Gastroesophageal sphincter (tissue), 4 donors: ENCODE measurements at regions not wholly inside any gene's neighbourhood (a gene's known extent, or its start where the extent isn't known, plus 50 kb on each side); places are given as distances from the start of the nearest gene placed in this dataset.

Experiments used
- ATAC-seq: fragments of 150-250 bp; one replicate; pipeline ENCODE4 v1.9.1; 2016; ENCODE audit warnings: mild to moderate bottlenecking, moderate library complexity
- H3K27ac ChIP-seq, 4 donors: fragments of 200-600 bp; sonication (generic) in 3 of 4; 1 replicate in 3 of 4; 2 replicates in 1 of 4; pipeline ENCODE4 v1.5.1; 2016 to 2019
- H3K27me3 ChIP-seq: fragments of 200-600 bp; sonication (generic); one replicate; pipeline ENCODE4 v1.5.1; 2019
- H3K36me3 ChIP-seq, 2 donors: fragments of 200-600 bp; sonication (generic); one replicate each; pipeline ENCODE4 v1.5.1; 2019; ENCODE audit warnings: control low read depth in 1 of 2
- H3K4me1 ChIP-seq, 3 donors: fragments of 200-600 bp; sonication (generic); 1 replicate in 2 of 3; 2 replicates in 1 of 3; pipeline ENCODE4 v1.5.1; 2016 to 2019; ENCODE audit warnings: control low read depth in 2 of 3
- H3K4me3 ChIP-seq, 2 donors: fragments of 200-600 bp; sonication (generic); one replicate each; pipeline ENCODE4 v1.5.1; 2019; ENCODE audit warnings: mild to moderate bottlenecking in 1 of 2, moderate library complexity in 1 of 2
- H3K9me3 ChIP-seq, 3 donors: fragments of 200-600 bp; sonication (generic); one replicate each; pipeline ENCODE4 v1.5.1; 2017 to 2019; ENCODE audit warnings: control low read depth in 2 of 3
- EP300 ChIP-seq: sonication (generic); formaldehyde crosslinking; IDR thresholded peaks from one replicate; pipeline ENCODE4 v1.6.1; 2017; ENCODE audit warnings: antibody characterized with exemption, mild to moderate bottlenecking
- POLR2A ChIP-seq, 2 donors: fragments of 450-650 bp; IDR thresholded peaks; one replicate each; pipeline ENCODE4 v1.6.1; 2017; ENCODE audit warnings: antibody characterized with exemption in 2 of 2, mild to moderate bottlenecking in 2 of 2, moderate library complexity in 1 of 2
- POLR2AphosphoS5 ChIP-seq: sonication (generic); formaldehyde crosslinking; IDR thresholded peaks from one replicate; pipeline ENCODE4 v1.6.1; 2017; ENCODE audit warnings: antibody characterized with exemption
- WGBS, 2 donors: methylation state at CpG; one replicate each; pipeline ENCODE4 v1.1.5; 2018; ENCODE audit warnings: low coverage in 1 of 2; 5-methylcytosine and 5-hydroxymethylcytosine counted together
- TF ChIP-seq, protein P1 (sequence below), 4 experiments: fragments of 200-600 bp in 2 of 4; fragments of 450-650 bp in 2 of 4; sonication (generic) in 1 of 4; IDR thresholded peaks; one replicate each; pipeline ENCODE4 v1.5.1; 2017 to 2019; ENCODE audit warnings: antibody characterized with exemption in 4 of 4, mild to moderate bottlenecking in 2 of 4, moderate library complexity in 2 of 4

DNA sequence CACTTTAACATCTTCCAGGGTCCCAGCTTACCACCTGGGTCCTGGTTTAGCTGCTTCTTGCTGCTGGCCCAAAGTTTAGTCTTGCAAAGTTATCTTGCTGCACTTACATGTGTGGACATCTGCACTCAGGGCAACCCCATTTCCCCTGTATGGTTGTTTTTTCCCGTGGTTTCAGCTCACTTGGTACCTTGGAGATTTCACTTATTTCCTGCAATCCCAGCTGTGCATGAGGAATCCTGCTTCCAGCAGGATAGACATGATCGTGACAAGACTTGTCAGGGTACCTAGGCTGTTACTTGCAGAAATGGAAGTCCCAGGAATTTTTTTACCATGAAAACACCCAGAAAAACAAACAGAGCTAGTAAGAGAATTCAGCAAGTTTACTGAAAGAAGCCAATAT is 95.9 kb upstream of the LEP start:
- no peaks in the 10 kb centered on the region for H3K36me3 ChIP-seq
- H3K4me1 ChIP-seq: no peaks in the 10 kb centered on the region
- ATAC-seq: no peak
- peaks cover 0 to 21% (median 0%) of the 10 kb centered on the region in 3 donors for H3K9me3 ChIP-seq
- 43 to 58% methylated on average over 2 of the region's 2 CpGs for whole genome bisulfite sequencing, 2 donors
- peaks cover 68% of the 10 kb centered on the region for H3K27me3 ChIP-seq
- TF ChIP-seq POLR2A (IDR thresholded peaks at IDR 0.05) (no peak), EP300 (no peak), POLR2AphosphoS5 (no peak)
- TF ChIP-seq, protein P1, sequence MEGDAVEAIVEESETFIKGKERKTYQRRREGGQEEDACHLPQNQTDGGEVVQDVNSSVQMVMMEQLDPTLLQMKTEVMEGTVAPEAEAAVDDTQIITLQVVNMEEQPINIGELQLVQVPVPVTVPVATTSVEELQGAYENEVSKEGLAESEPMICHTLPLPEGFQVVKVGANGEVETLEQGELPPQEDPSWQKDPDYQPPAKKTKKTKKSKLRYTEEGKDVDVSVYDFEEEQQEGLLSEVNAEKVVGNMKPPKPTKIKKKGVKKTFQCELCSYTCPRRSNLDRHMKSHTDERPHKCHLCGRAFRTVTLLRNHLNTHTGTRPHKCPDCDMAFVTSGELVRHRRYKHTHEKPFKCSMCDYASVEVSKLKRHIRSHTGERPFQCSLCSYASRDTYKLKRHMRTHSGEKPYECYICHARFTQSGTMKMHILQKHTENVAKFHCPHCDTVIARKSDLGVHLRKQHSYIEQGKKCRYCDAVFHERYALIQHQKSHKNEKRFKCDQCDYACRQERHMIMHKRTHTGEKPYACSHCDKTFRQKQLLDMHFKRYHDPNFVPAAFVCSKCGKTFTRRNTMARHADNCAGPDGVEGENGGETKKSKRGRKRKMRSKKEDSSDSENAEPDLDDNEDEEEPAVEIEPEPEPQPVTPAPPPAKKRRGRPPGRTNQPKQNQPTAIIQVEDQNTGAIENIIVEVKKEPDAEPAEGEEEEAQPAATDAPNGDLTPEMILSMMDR (IDR thresholded peaks at IDR 0.05): no peak
- H3K4me3 ChIP-seq: no peak overlapping the region
- no peak overlapping the region for H3K27ac ChIP-seq

DNA sequence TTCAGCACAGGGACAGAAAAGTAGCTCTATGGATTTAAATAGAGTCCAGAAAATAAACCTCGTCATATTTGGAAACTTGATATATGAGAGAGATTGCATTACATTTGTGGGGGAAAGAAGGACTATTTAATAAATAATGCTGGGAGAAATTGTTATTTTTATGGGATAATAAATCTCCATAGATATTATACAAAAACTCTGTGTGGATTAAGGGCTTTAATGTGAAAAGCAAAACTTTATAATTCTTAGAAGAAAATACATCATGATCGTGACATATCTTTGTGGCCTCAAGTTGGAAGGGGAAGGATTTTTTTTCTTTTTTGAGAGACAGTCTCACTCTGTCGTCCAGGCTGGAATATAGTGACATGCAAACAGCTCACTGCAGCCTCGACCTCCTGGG is 95.0 kb upstream of the LEP start:
- WGBS, 2 donors: 36 to 47% methylated on average over 3 to 4 of the region's 4 CpGs
- Histone ChIP-seq H3K27me3 (peaks cover 72% of the 10 kb centered on the region), H3K36me3 (no peaks in the 10 kb centered on the region), H3K9me3 (peaks cover 0 to 16% (median 0%) of the 10 kb centered on the region in 3 donors), H3K4me1 (no peaks in the 10 kb centered on the region), H3K4me3 (no peak overlapping the region), H3K27ac (no peak overlapping the region)
- ATAC-seq: no peak
- TF ChIP-seq, protein P1 (IDR thresholded peaks at IDR 0.05): no peak
- TF ChIP-seq EP300 (no peak), POLR2AphosphoS5 (no peak), POLR2A (IDR thresholded peaks at IDR 0.05) (no peak)

DNA sequence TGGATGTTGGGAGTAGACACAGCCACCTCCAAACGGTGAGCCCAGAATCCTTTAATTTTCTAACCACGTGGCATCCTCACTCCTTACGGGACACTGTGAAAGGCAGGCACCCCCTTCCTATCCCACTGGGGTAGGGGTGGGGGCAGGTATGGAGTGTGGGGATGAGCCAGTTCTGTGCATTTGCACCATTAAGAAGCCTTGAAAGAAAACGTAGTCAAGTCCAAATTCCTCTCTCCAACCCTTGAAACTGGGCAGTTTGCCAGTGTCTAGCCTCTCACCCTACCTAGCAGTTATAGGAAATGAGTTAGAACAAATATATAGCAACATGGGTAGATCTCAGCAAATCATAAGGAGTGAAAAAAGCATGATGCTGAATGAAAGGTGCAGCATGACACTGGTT is 92.4 kb upstream of the LEP start:
- H3K9me3 ChIP-seq: peaks cover 0 to 6% (median 0%) of the 10 kb centered on the region in 3 donors
- H3K27me3 ChIP-seq: peaks cover 61% of the 10 kb centered on the region
- WGBS, 2 donors: 0 to 11% methylated on average over 1 of the region's 4 CpGs
- no peak overlapping the region for H3K27ac ChIP-seq
- no peaks in the 10 kb centered on the region for H3K4me1 ChIP-seq
- ATAC-seq: no peak
- H3K4me3 ChIP-seq: no peak overlapping the region
- TF ChIP-seq, protein P1 (IDR thresholded peaks at IDR 0.05): no peak
- TF ChIP-seq EP300 (no peak), POLR2A (IDR thresholded peaks at IDR 0.05) (no peak), POLR2AphosphoS5 (no peak)
- no peaks in the 10 kb centered on the region for H3K36me3 ChIP-seq

DNA sequence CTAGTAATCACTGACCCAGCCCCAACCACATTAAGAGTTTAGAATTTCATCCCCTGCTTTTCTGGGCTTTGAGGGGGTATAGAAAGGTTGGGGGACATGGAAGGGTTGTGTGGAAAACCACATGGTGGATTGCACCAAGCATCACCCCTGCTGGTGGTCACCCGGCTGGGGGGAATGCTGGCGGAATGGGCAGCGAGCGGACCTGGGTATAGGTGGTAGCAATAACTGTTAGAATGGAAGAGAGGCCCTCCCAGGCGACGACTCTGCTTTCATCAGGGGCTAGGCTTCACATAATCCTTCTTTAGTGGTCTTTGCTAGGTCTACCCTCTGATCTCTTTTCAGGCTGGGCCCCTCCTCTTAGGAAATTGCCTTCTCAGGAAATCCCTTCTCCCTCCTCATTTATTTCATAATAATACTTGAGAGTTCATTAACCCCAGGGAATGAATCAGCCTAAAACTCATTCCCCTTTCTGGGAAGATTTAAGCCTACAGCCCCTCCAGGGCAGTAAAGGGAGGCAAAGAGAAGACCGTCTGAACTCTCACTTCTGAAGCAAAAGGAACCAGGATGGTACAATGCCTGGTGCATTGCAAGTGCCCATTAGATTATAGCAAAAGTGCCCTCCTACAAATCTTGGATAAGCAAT is 90.7 kb upstream of the LEP start:
- Histone ChIP-seq H3K36me3 (no peaks in the 10 kb centered on the region), H3K4me3 (no peak overlapping the region), H3K27me3 (peaks cover 44% of the 10 kb centered on the region), H3K27ac (no peak overlapping the region), H3K9me3 (no peaks in the 10 kb centered on the region), H3K4me1 (no peaks in the 10 kb centered on the region)
- 78 to 100% methylated on average over 3 to 6 of the region's 7 CpGs for WGBS, 2 donors
- no peak for TF ChIP-seq EP300
- TF ChIP-seq, protein P1 (IDR thresholded peaks at IDR 0.05): no peak
- no peak for TF ChIP-seq POLR2A (IDR thresholded peaks at IDR 0.05)
- TF ChIP-seq POLR2AphosphoS5: no peak
- ATAC-seq: no peak

DNA sequence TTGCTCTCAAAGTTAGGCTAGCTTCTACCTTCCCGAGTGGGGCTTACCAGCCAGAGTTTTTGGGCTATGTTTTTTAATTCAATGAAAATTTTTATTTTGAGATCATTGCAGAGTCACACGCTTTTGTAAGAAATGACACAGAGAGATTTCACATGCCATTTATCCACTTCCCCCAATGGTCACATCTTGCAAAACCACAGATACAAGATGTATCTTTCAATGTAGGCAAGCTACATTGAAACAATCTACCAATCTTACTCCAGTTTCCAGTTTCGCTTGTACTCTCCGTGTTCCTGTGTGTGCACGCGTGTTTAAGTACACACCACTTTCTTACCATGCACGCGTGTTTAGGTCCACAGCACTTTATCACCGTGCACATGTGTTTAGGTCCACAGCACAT is 89.4 kb upstream of the LEP start:
- peaks cover 45% of the 10 kb centered on the region for H3K27me3 ChIP-seq
- 87 to 94% methylated on average over 8 to 9 of the region's 9 CpGs for WGBS, 2 donors
- TF ChIP-seq EP300 (no peak), POLR2AphosphoS5 (no peak)
- H3K4me1 ChIP-seq: no peaks in the 10 kb centered on the region
- ATAC-seq: no peak
- H3K9me3 ChIP-seq: no peaks in the 10 kb centered on the region
- H3K4me3 ChIP-seq: no peak overlapping the region
- no peaks in the 10 kb centered on the region for H3K36me3 ChIP-seq
- no peak overlapping the region for H3K27ac ChIP-seq
